ENCODE measurements at regions not wholly inside any gene's neighbourhood (a gene's known extent, or its start where the extent isn't known, plus 50 kb on each side); places are given as distances from the start of the nearest gene placed in this dataset.

GRCh38 chr12:66916189-66916588, 237.3 kb upstream of the GRIP1 start:
- DNase-seq, result no peak

DNA sequence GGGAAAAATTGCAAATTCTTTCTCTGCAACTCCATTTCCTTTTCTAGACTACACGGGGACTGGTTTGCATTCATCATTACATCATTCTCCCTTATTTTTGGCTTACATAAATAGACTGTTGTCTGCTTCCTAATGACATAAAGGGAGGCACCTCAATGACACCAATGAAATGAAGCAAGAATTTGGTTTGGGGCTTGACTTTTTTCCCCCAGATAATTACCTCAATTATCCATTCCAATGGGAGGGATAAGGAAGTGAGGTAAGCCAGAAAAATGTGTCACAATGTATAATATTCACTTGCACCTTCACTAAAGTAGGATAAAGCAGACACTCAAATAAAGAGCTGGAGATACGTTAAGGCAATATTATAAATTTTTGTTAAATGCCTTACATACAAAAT, 240.6 kb upstream of the GRIP1 start:
- no peak for DNase-seq

GRCh38 chr12:66920205-66920604, 241.3 kb upstream of the GRIP1 start:
- no peak for DNase-seq

GRCh38 chr12:66921151-66921550, 242.3 kb upstream of the GRIP1 start:
- no peak for DNase-seq

GRCh38 chr12:66925083-66925482, 246.2 kb upstream of the GRIP1 start:
- no peak for DNase-seq

GRCh38 chr12:66929121-66929520, 250.2 kb upstream of the GRIP1 start:
- DNase-seq, result no peak

DNA sequence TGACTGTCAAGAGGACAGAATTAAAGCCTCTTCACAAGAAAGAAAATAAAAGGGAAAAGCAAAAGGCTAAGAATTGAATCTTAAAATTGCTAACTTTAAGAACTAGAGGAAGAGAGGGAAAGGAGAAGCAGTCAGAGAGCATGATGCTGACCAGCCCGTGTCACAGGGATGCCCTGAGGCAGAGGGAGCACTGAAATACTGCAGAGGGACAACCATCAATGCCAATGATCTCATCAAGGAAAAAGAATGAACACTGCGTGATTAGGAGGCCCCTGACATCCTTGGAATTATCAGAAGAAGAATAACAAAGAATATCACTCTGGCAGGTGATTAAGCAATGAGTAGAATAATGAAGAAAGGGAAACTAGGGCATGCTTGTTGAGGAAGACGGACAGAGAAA, 252.2 kb upstream of the GRIP1 start:
- DNase-seq, result no peak

DNA sequence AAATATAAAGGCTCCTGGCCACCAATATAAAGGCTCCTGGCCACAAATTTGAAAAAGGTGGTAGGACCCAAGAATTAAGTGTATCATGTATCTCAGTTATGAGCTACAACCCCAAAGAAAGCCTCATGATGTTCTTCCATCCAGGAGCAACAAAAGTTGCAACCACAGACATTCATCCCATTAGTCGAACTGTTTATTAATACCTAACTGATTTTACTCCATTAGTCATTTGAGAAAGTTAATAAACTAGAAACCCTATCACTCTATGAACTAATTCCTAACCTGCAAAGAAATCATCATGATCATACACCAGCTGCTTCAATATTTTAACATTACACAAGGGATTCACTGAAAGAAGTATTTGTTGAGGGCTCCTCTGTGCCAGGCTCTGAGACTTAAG, 253.2 kb upstream of the GRIP1 start:
- DNase-seq, result no peak

- DNase-seq, result no peak
Observed at GRCh38 chr12:66934302-66935062, 255.6 kb upstream of the GRIP1 start.

DNA sequence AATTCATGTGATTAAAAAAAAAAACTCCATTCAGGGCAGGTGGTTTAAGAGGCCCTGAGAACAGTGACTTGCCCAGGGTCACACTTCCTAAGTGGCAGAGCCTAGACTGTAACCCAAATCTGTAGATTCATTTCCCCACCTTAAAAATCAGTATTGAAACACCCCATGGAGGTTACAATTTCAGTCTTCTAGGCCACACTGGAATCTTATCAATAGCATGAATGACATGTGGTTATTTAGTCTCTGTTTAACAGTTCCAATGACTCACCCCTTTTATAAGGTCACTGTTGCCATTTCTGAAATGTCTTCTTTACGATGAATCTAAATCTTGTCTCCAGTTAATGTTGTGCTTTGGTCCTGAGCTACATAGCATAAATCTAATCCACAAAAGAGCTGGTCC, 262.3 kb upstream of the GRIP1 start:
- DNase-seq, result no peak

DNA sequence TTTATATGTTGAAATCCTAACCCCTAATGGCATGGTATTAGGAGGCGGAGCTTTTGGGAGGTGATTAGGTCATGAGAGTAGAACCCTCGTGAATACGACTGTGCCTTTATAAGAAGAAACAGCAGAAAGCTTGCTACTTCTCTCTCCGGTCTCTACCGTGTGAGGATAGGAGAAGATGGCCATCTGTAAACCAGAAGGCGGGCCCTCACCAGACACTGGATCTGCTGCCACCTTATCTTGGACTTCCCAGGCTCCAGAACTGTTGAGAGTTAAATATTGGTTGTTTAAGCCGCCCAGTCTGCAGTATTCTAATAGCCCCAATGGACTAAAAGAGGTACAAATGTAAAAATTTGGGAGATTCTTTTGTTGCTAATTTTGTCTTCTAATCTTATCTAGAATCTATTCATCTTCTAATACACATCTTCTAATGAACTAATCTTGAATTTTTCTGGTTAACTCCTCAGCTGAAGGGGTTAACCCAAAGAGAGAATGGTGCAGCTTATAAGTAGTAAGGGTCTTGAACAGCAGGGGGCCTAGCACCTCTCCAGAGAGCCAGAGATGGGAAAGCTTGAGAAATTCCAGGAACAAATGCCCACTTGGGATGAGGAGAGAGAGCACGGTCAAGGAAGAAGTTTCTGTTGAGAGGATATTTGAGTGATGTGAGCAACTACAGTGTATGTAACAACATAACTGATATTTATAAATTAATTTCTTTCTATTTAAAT, 264.0 kb upstream of the GRIP1 start:
- DNase-seq, result no peak

DNA sequence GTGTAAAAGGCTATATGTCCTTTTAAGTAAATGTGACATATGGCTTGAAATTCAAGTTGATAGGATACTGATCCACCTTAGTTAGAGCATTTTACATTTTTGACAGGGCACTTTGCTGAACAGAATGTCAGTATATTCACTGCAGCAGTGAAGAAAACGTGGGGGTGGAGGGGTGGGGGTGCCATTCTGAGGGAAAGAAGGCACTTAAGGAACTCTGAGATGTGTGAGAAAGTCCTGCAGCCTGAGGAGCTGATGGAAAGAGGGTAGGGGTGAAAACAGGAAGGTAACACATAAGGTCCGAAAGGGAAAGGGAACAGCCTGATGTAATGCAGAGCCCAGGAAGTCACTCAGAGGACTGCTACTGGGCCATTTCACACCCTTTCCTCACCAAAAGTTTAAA, 265.5 kb upstream of the GRIP1 start:
- DNase-seq, result peak in 1 of 3 donors; percentile 13

GRCh38 chr12:66945189-66945817, 266.4 kb upstream of the GRIP1 start:
- no peak for DNase-seq

DNA sequence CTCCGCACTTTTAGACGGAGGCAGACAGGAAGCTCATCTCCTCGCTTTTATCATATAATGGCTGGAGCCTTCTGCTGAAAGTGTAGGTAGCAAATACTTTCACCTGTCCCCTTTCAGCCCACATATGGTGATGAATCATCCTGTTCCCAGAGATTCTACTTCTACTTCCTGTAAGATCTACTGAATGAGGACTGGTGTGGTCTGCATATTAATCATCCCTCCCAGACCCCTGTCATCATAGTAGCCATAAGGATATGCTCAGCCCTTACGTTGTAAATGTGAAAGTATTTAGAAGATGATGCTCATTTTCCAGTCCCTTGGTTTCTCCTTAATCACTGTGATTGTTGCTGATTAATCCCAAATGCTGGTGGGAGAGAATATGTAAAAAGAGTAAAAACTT, 268.2 kb upstream of the GRIP1 start:
- DNase-seq, result no peak

GRCh38 chr12:66952668-66953067, 273.8 kb upstream of the GRIP1 start:
- no peak for DNase-seq

DNA sequence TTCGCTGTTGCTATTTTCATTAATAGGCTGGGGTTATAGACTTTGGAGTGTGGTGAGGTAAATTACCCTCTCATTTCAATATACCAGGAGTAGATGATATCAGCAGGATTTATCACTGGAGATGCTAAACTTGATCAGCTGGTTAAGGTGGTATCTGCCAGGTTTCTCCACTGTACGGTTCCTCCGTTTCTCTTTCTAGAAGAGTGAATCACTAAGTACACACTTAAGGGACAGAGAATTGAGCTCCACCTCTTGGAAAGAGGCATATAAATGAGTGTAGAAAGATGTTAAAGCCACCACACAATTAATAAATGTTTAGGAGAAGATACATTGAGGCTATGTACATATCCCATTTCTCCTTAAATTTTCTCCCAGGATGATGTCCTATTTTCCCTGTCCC, 277.4 kb upstream of the GRIP1 start:
- DNase-seq, result no peak

DNA sequence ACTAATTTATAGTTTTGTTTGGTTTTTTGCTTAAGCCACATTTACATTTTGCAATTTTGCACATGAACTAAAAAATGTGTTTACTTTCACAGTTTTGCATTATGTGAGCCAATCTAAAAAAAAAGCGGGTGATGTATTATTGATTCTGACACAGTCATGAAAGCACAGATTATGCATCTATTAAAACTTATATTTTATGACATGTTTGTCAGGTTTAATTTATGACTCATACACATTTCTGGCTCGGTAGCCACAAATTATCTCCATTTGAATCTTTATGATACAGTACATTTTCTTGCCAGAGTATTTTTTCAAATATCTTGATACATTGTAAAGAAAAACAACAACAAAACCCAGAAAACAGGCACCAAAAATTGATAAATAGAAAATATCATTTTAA, 280.4 kb upstream of the GRIP1 start:
- no peak for DNase-seq

DNA sequence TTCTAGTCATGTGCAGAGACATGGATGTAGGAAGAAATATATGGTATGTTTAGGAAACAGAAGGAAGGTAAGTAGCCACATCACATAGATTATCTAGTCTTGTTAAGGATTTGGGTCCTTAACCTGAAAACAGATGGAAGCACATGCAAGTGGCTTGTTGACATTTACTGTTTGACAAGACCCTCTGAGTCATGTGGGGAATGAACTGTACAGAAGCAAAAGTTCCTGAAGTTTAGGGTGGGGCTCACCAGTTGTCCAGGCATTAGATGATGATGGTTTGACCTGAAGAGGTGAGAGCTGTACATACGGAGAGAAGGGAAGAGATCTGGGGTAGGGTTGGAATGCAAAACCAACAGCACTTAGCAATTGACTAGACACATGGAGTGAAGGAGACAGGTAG, 281.1 kb upstream of the GRIP1 start:
- DNase-seq, result no peak

DNA sequence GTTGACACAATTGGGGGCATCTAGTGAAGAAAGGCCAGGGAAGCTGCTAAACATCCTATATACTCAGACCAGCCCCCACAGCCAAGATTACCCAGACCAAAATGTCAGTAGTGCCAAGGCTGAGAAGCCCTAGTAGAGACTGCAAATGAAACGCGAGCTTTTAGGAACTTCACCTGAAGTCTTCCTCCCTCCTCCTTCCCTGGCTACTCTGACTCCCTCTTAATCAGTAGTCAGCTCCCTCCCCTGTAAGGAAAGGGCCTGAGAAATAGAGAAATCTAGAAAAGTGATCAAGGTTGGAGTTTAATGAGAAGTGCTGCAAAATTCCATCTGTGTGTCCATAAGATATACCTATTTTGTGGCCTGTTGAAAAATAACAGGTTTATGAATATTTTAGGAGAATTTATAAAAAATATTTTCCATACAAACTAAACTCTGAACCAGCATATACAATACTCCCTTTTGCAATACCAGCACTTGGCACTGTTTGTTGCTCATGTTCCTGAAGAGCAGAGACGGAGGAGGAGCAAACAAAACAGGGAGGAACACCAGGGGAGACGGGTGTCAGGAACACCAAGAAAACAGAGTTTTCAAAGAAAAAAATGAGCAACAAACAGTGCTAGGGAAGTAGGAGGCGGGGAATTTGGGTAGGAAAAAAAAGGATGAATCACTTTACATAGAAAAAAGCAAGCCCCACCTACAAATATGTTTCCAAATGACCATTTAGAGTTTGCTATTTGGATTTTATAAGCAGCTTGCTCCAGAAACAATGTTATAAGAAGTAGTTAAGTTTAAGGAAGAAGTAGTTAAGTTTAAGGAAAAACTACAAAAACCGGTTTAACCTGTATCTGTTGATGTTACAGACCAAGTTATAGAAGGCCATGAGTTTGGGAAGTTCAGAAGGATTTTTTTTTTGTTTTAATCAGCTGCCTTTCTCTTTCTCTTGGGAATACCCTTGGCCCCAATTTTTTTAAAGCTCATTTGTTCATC, 282.1 kb upstream of the GRIP1 start:
- DNase-seq, result peak; percentile 47 to 77 (median 54)

GRCh38 chr12:66962290-66962689, 283.4 kb upstream of the GRIP1 start:
- DNase-seq, result peak; percentile 28 to 38 (median 29)

DNA sequence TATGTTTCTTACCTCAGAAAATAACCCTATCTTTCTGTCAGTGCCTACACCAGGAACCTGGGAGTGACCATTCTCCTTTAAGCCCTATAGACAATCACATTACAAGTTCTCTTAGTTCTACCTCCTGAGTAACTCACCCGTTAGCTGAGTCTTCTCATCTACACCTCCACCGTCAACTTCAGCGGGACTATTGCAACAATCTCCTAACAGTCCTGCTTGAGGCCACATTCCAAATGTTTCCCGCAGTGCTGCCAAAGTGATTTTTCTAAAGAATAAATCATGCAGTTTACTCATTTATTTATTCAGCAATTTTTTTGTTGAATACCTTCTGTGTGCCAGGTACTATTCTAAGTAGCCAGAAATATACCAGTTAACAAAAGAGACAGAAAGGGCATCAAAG, 285.0 kb upstream of the GRIP1 start:
- no peak for DNase-seq

DNA sequence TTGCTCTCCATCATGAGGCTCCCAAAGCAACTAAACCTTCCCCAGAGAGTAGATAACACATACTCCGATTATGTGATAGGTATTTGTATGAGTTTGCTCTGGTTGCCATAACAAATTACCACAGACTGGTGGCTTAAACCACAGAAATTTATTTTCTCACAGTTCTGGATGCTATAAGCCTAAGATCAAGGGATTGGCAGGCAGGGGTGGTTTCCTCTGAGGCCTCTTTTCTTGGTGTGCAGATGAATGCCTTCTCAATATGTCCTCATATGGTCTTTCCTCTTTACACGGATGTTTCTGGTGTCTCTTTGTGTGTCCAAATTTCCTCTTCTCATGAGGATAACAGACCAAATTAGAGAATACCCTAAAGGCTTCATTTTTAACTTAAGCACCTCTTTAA, 285.8 kb upstream of the GRIP1 start:
- no peak for DNase-seq

DNA sequence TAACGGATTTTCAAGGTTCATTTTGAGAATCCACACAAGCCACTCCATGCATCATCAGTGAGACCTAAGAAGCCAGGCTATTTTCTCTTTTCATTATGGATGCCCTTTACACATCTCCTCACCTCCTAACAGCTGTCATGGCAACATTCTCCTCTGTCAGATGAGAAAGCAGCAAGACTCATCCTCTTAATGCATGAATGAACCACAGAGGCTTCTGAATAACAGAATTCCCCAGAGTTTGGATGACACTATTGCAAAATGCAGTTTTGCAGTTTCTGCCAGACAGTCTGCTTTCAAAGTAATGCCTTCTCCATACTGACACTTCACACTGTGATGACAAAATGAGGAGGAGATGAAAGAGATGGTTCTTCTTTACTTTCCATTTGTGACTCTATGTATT, 286.7 kb upstream of the GRIP1 start:
- no peak for DNase-seq

Data from suppressor macrophage treated with lipopolysaccharide for 1 hour (primary cell).